IMR-90 (cell line): ENCODE measurements at regions not wholly inside any gene's neighbourhood (a gene's known extent, or its start where the extent isn't known, plus 50 kb on each side); places are given as distances from the start of the nearest gene placed in this dataset.

Experiments used
- ATAC-seq: fragments of 200-7000 bp; cut with Tn5 transposase; 2 replicates; pipeline ENCODE4 v1.9.1; 2020; ENCODE audit warnings: low read depth, mild to moderate bottlenecking, moderate library complexity
- BruUV-seq: library from RNA; stranded (reverse); fragments of 400-500 nt; replicated peaks from 2 replicates; lab custom pipeline; 2021; lab: Mats Ljungman, UMichigan
- CTCF ChIA-PET: fragments of 300-600 bp; formaldehyde crosslinking; extraction: SDS; loops from one replicate; lab custom pipeline; 2021; ENCODE audit warnings: antibody characterized with exemption; lab: Yijun Ruan, JAX
- POLR2A ChIA-PET: fragments of 300-600 bp; sonication (Branson Sonifier 250); formaldehyde crosslinking; loops from one replicate; lab custom pipeline; 2022; ENCODE audit warnings: antibody characterized with exemption; ENCODE audit not compliant: unreplicated experiment; lab: Charles Lee
- DNase-seq: peaks from one replicate; pipeline ENCODE4 v3.0.0; 2013
- H2AFZ ChIP-seq: replicated peaks from 2 replicates; pipeline ENCODE3; 2013; ENCODE audit warnings: low read length, mild to moderate bottlenecking; ENCODE audit not compliant: poor library complexity
- H2AK5ac ChIP-seq: 2 replicates; pipeline ENCODE4 v1.6.1; 2013; ENCODE audit warnings: low read depth, low read length, inconsistent platforms
- H2AK9ac ChIP-seq: replicated peaks from 2 replicates; pipeline ENCODE3; 2013; ENCODE audit warnings: mild to moderate bottlenecking, low read depth, low read length, moderate library complexity; ENCODE audit not compliant: poor library complexity
- H2BK120ac ChIP-seq: 2 replicates; pipeline ENCODE4 v1.6.1; 2013; ENCODE audit warnings: low read depth, low read length, inconsistent platforms
- H2BK15ac ChIP-seq: 3 replicates; pipeline ENCODE4 v1.6.1; 2013; ENCODE audit warnings: low read depth, low read length, inconsistent platforms
- H2BK20ac ChIP-seq: 2 replicates; pipeline ENCODE4 v1.6.1; 2013; ENCODE audit warnings: low read depth, mild to moderate bottlenecking, inconsistent platforms, low read length, moderate library complexity
- H2BK5ac ChIP-seq: 2 replicates; pipeline ENCODE4 v1.6.1; 2013; ENCODE audit warnings: mild to moderate bottlenecking, low read depth, low read length, inconsistent platforms; ENCODE audit not compliant: poor library complexity, severe bottlenecking
- H3K14ac ChIP-seq: replicated peaks from 2 replicates; pipeline ENCODE4 v1.6.1; 2013; ENCODE audit warnings: low read depth, low read length, inconsistent platforms
- H3K18ac ChIP-seq: 2 replicates; pipeline ENCODE4 v1.6.1; 2013; ENCODE audit warnings: low read depth, low read length, control low read depth
- H3K23ac ChIP-seq: 2 replicates; pipeline ENCODE4 v1.6.1; 2013; ENCODE audit warnings: low read depth, low read length, inconsistent platforms
- H3K27ac ChIP-seq: 2 replicates; pipeline ENCODE4 v1.5.1; 2013; ENCODE audit warnings: mild to moderate bottlenecking, control low read depth, low read length; ENCODE audit not compliant: insufficient read depth
- H3K27me3 ChIP-seq: 2 replicates; pipeline ENCODE4 v1.6.1; 2013; ENCODE audit warnings: low read length; ENCODE audit not compliant: control insufficient read depth, insufficient read depth
- H3K36me3 ChIP-seq: 2 replicates; pipeline ENCODE4 v1.6.1; 2013; ENCODE audit warnings: low read length, mixed read lengths; ENCODE audit not compliant: control insufficient read depth, insufficient read depth
- H3K4ac ChIP-seq: 2 replicates; pipeline ENCODE4 v1.6.1; 2013; ENCODE audit warnings: low read depth, low read length, inconsistent platforms
- H3K4me1 ChIP-seq: 2 replicates; pipeline ENCODE4 v1.6.1; 2013; ENCODE audit warnings: low read length, mixed read lengths; ENCODE audit not compliant: control insufficient read depth, insufficient read depth
- H3K4me2 ChIP-seq: 2 replicates; pipeline ENCODE4 v1.6.1; 2013; ENCODE audit warnings: low read depth, mild to moderate bottlenecking, control low read depth, low read length, moderate library complexity
- H3K4me3 ChIP-seq: 2 replicates; pipeline ENCODE4 v1.5.1; 2013; ENCODE audit warnings: low read depth, mild to moderate bottlenecking, control low read depth, low read length, moderate library complexity; ENCODE audit not compliant: insufficient read depth
- H3K56ac ChIP-seq: 2 replicates; pipeline ENCODE4 v1.6.1; 2013; ENCODE audit warnings: low read length, inconsistent platforms; ENCODE audit not compliant: insufficient read depth; ENCODE audit errors: extremely low read depth
- H3K79me1 ChIP-seq, 2 experiments: 2 replicates each; pipeline ENCODE4 v1.6.1; 2013; ENCODE audit warnings: low read length in 2 of 2, inconsistent platforms in 1 of 2, low read depth in 1 of 2
- H3K9ac ChIP-seq: 2 replicates; pipeline ENCODE4 v1.6.1; 2013; ENCODE audit warnings: low read depth, low read length, control low read depth
- H3K9me1 ChIP-seq: 2 replicates; pipeline ENCODE4 v1.6.1; 2013; ENCODE audit warnings: low read length, inconsistent platforms; ENCODE audit not compliant: insufficient read depth
- H3K9me3 ChIP-seq: 2 replicates; pipeline ENCODE4 v1.6.1; 2013; ENCODE audit warnings: low read length; ENCODE audit not compliant: control insufficient read depth, insufficient read depth
- H4K20me1 ChIP-seq: 2 replicates; pipeline ENCODE4 v1.6.1; 2013; ENCODE audit warnings: low read length, inconsistent platforms; ENCODE audit not compliant: insufficient read depth
- H4K5ac ChIP-seq: 2 replicates; pipeline ENCODE4 v1.6.1; 2013; ENCODE audit warnings: mild to moderate bottlenecking, low read depth, low read length, control low read depth
- H4K8ac ChIP-seq, 2 experiments: 2 replicates each; pipeline ENCODE4 v1.6.1; 2013; ENCODE audit warnings: low read depth in 2 of 2, low read length in 2 of 2, control low read depth in 1 of 2, inconsistent platforms in 1 of 2
- H4K91ac ChIP-seq: 2 replicates; pipeline ENCODE4 v1.6.1; 2013; ENCODE audit warnings: low read depth, low read length, inconsistent platforms; ENCODE audit not compliant: insufficient read depth
- BHLHE40 ChIP-seq: fragments of 150-350 bp; IDR thresholded peaks from 2 replicates; pipeline ENCODE4 v1.6.1; 2016; ENCODE audit warnings: mild to moderate bottlenecking, low read depth, low read length
- CEBPB ChIP-seq: IDR thresholded peaks from 2 replicates; pipeline ENCODE4 v1.6.1; 2012; ENCODE audit warnings: low read depth, low read length, improper control_type of control experiment
- FOS ChIP-seq: fragments of 150-350 bp; IDR thresholded peaks from 2 replicates; pipeline ENCODE4 v1.6.1; 2016; ENCODE audit warnings: low read depth, low read length
- MAFK ChIP-seq: IDR thresholded peaks from 2 replicates; pipeline ENCODE4 v1.6.1; 2012; ENCODE audit warnings: low read depth, low read length, improper control_type of control experiment
- MAZ ChIP-seq: IDR thresholded peaks from 2 replicates; pipeline ENCODE4 v1.6.1; 2012; ENCODE audit warnings: low read depth, mild to moderate bottlenecking, low read length, improper control_type of control experiment, moderate library complexity, borderline replicate concordance
- MXI1 ChIP-seq: IDR thresholded peaks from 2 replicates; pipeline ENCODE4 v1.6.1; 2012; ENCODE audit warnings: low read depth, mild to moderate bottlenecking, low read length, moderate library complexity, borderline replicate concordance
- NFE2L2 ChIP-seq: fragments of 150-350 bp; IDR thresholded peaks from 2 replicates; pipeline ENCODE4 v1.6.1; 2016; ENCODE audit warnings: low read depth, mild to moderate bottlenecking, low read length
- POLR2A ChIP-seq: IDR thresholded peaks from 2 replicates; pipeline ENCODE4 v1.6.1; 2012; ENCODE audit warnings: mild to moderate bottlenecking, low read depth, low read length
- RAD21 ChIP-seq: IDR thresholded peaks from 2 replicates; pipeline ENCODE4 v1.6.1; 2012; ENCODE audit warnings: low read length, improper control_type of control experiment
- RCOR1 ChIP-seq: IDR thresholded peaks from 2 replicates; pipeline ENCODE4 v1.6.1; 2012; ENCODE audit warnings: mild to moderate bottlenecking, low read length, improper control_type of control experiment; ENCODE audit not compliant: insufficient replicate concordance
- RFX5 ChIP-seq: IDR thresholded peaks from 2 replicates; pipeline ENCODE4 v1.8.0; 2012; ENCODE audit warnings: low read depth, mild to moderate bottlenecking, low read length, moderate library complexity
- SMC3 ChIP-seq: fragments of 150-350 bp; IDR thresholded peaks from 2 replicates; pipeline ENCODE4 v1.6.1; 2016; ENCODE audit warnings: low read depth, mild to moderate bottlenecking, antibody characterized with exemption, low read length, moderate library complexity
- USF2 ChIP-seq: fragments of 150-350 bp; IDR thresholded peaks from 2 replicates; pipeline ENCODE4 v1.6.1; 2017; ENCODE audit warnings: mild to moderate bottlenecking, antibody characterized with exemption, low read length, low read depth
- WGBS, 2 experiments: methylation state at CpG; one replicate each; pipeline versions ENCODE4 v1.1.5 to v1.1.7; 2013; ENCODE audit warnings: missing lambda C conversion rate in 2 of 2; ENCODE audit not compliant: insufficient read length in 1 of 2; ENCODE audit errors: extremely low coverage in 2 of 2; 5-methylcytosine and 5-hydroxymethylcytosine counted together
- dilution Hi-C: fragments of 300-500 bp; cut with HindIII; formaldehyde crosslinking; loops from one replicate; pipeline ENCODE4 v1.14.3; 2018; ENCODE audit warnings: low sequenced_read_pairs; ENCODE audit not compliant: unreplicated experiment
- in situ Hi-C: fragments of 300-500 bp; cut with MboI; formaldehyde crosslinking; loops from 3 replicates; pipeline ENCODE4 v1.14.3; 2019; ENCODE audit warnings: low sequenced_read_pairs, inconsistent platforms, mixed read lengths
- intact Hi-C: fragments of 100-400 bp; cut with micrococcal nuclease; formaldehyde crosslinking; loops from 2 replicates; pipeline ENCODE4 v1.10.0; 2022
- TF ChIP-seq, protein P1 (sequence below): fragments of 150-350 bp; IDR thresholded peaks from 2 replicates; pipeline ENCODE4 v1.6.1; 2016; ENCODE audit warnings: low read depth, mild to moderate bottlenecking, low read length, moderate library complexity, borderline replicate concordance
- TF ChIP-seq, protein P2 (sequence below): conservative IDR thresholded peaks from 2 replicates; pipeline ENCODE4 v1.5.1; 2012; ENCODE audit warnings: mild to moderate bottlenecking, low read depth, low read length, improper control_type of control experiment

GRCh38 chr10:24008164-24009091 is 200.5 kb upstream of the KIAA1217 start:
- no peak overlapping the region for H3K27ac ChIP-seq
- H2AFZ ChIP-seq: no peak overlapping the region
- TF ChIP-seq POLR2A (no peak), RCOR1 (no peak), USF2 (no peak), MAFK (no peak), NFE2L2 (no peak), RAD21 (no peak), RFX5 (no peak), SMC3 (no peak), MXI1 (no peak), FOS (no peak), MAZ (no peak), CEBPB (no peak), BHLHE40 (no peak)
- TF ChIP-seq, protein P1, sequence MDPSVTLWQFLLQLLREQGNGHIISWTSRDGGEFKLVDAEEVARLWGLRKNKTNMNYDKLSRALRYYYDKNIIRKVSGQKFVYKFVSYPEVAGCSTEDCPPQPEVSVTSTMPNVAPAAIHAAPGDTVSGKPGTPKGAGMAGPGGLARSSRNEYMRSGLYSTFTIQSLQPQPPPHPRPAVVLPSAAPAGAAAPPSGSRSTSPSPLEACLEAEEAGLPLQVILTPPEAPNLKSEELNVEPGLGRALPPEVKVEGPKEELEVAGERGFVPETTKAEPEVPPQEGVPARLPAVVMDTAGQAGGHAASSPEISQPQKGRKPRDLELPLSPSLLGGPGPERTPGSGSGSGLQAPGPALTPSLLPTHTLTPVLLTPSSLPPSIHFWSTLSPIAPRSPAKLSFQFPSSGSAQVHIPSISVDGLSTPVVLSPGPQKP: no peak
- TF ChIP-seq, protein P2, sequence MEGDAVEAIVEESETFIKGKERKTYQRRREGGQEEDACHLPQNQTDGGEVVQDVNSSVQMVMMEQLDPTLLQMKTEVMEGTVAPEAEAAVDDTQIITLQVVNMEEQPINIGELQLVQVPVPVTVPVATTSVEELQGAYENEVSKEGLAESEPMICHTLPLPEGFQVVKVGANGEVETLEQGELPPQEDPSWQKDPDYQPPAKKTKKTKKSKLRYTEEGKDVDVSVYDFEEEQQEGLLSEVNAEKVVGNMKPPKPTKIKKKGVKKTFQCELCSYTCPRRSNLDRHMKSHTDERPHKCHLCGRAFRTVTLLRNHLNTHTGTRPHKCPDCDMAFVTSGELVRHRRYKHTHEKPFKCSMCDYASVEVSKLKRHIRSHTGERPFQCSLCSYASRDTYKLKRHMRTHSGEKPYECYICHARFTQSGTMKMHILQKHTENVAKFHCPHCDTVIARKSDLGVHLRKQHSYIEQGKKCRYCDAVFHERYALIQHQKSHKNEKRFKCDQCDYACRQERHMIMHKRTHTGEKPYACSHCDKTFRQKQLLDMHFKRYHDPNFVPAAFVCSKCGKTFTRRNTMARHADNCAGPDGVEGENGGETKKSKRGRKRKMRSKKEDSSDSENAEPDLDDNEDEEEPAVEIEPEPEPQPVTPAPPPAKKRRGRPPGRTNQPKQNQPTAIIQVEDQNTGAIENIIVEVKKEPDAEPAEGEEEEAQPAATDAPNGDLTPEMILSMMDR: no peak

More at GRCh38 chr10:24008164-24009091, 200.5 kb upstream of the KIAA1217 start:
- Histone ChIP-seq H3K9ac (no peak overlapping the region), H3K23ac (no peak overlapping the region), H4K5ac (no peak overlapping the region), H3K4me3 (no peak overlapping the region), H3K56ac (no peak overlapping the region), H3K36me3 (no peaks in the 10 kb centered on the region), H4K8ac (no peak overlapping the region), H2BK5ac (no peak overlapping the region), H4K20me1 (no peaks in the 10 kb centered on the region), H3K27me3 (no peaks in the 10 kb centered on the region), H4K91ac (no peak overlapping the region), H2BK20ac (no peak overlapping the region), H2BK120ac (no peak overlapping the region), H3K4ac (no peak overlapping the region), H2AK9ac (no peak overlapping the region), H3K18ac (no peak overlapping the region), H3K14ac (no peak overlapping the region), H2AK5ac (no peak overlapping the region), H2BK15ac (no peak overlapping the region), H3K9me3 (0 out of 2 replicates have a peak, but pooled peaks cover 2% of the 10 kb centered on the region), H3K79me1 (no peaks in the 10 kb centered on the region), H3K9me1 (no peaks in the 10 kb centered on the region), H3K4me2 (no peak overlapping the region), H3K4me1 (no peaks in the 10 kb centered on the region)
- dilution Hi-C loops (no loop called here), intact Hi-C loops (no loop called here), in situ Hi-C loops (no loop called here)
- POLR2A ChIA-PET: no interaction called here
- DNase-seq (no peak), ATAC-seq (no peak)
- BruUV-seq: no TSS peak
- no CpG with 5 or more reads among the region's 13 CpGs for WGBS, 2 experiments
- CTCF ChIA-PET: interaction anchor here (0.6 kb wide), 1 partner anchor 26 kb away, joined by 5 read pairs; no protein-coding TSS in a partner anchor
